ENCODE measurements at regions not wholly inside any gene's neighbourhood (a gene's known extent, or its start where the extent isn't known, plus 50 kb on each side); places are given as distances from the start of the nearest gene placed in this dataset.

GRCh38 chr18:34494359-34494696, 215.8 kb upstream of the DTNA start:
- Histone ChIP-seq H4K20me1 (ENCODE audit: insufficient read depth, low read length) (no peaks in the 10 kb centered on the region), H2BK120ac (ENCODE audit: low read depth, low read length) (no peak overlapping the region), H3K14ac (replicated peaks; ENCODE audit: low read depth, low read length) (no peak overlapping the region), H3K27me3 (ENCODE audit: control insufficient read depth, insufficient read depth, low read length) (peaks cover 11% of the 10 kb centered on the region), H3K27ac (ENCODE audit: insufficient read depth, low read length) (no peak overlapping the region), H3K36me3 (ENCODE audit: control insufficient read depth, insufficient read depth, low read length) (no peaks in the 10 kb centered on the region), H4K8ac (ENCODE audit: low read depth in 2 of 2, low read length in 2 of 2) (no peak overlapping the region), H2AK5ac (ENCODE audit: low read depth, low read length) (no peak overlapping the region), H2BK5ac (ENCODE audit: low read depth, low read length, poor library complexity, severe bottlenecking) (no peak overlapping the region), H4K91ac (ENCODE audit: insufficient read depth, low read depth, low read length) (no peak overlapping the region), H3K23ac (ENCODE audit: low read depth, low read length) (no peak overlapping the region), H3K79me1 (ENCODE audit: low read depth in 1 of 2, low read length in 2 of 2) (no peaks in the 10 kb centered on the region), H3K4me2 (ENCODE audit: low read depth, low read length) (no peak overlapping the region), H3K18ac (ENCODE audit: low read depth, low read length) (no peak overlapping the region), H2AK9ac (replicated peaks; ENCODE audit: low read depth, low read length, poor library complexity) (no peak overlapping the region), H3K9me1 (ENCODE audit: insufficient read depth, low read length) (no peaks in the 10 kb centered on the region), H3K4ac (ENCODE audit: low read depth, low read length) (no peak overlapping the region), H2BK20ac (ENCODE audit: low read depth, low read length) (no peak overlapping the region), H3K4me1 (ENCODE audit: control insufficient read depth, insufficient read depth, low read length) (no peaks in the 10 kb centered on the region), H3K4me3 (ENCODE audit: insufficient read depth, low read depth, low read length) (no peak overlapping the region), H4K5ac (ENCODE audit: low read depth, low read length) (no peak overlapping the region), H3K9ac (ENCODE audit: low read depth, low read length) (no peak overlapping the region), H3K9me3 (ENCODE audit: control insufficient read depth, insufficient read depth, low read length) (no peaks in the 10 kb centered on the region; the same call in 1 of the 2 replicates), H3K56ac (ENCODE audit: extremely low read depth, insufficient read depth, low read length) (no peak overlapping the region), H2AFZ (replicated peaks; ENCODE audit: low read length, poor library complexity) (no peak overlapping the region), H2BK15ac (ENCODE audit: low read depth, low read length) (no peak overlapping the region)
- intact Hi-C loops (cut with micrococcal nuclease) (loop anchor here (5.0 kb wide), 1 partner anchor 293 kb away; no protein-coding TSS in a partner anchor), dilution Hi-C loops (cut with HindIII; ENCODE audit: low sequenced_read_pairs, unreplicated experiment) (no loop called here), in situ Hi-C loops (cut with MboI; ENCODE audit: low sequenced_read_pairs) (no loop called here)
- no peak for ATAC-seq (ENCODE audit: low read depth)
- CTCF ChIA-PET, result no interaction called here
- DNase-seq, result no peak
- no TSS peak for BruUV-seq (replicated peaks)
- 2% methylated on average over 7 of the region's 16 CpGs; no CpG with 5 or more reads in 1 of the 2 experiments for WGBS, 2 experiments (ENCODE audit: extremely low coverage in 2 of 2, insufficient read length in 1 of 2)
- TF ChIP-seq POLR2A (IDR thresholded peaks at IDR 0.05; ENCODE audit: low read depth, low read length) (no peak), NFE2L2 (IDR thresholded peaks at IDR 0.05; ENCODE audit: low read depth, low read length) (no peak), RAD21 (IDR thresholded peaks at IDR 0.05; ENCODE audit: low read length) (no peak), BHLHE40 (IDR thresholded peaks at IDR 0.05; ENCODE audit: low read depth, low read length) (no peak), RCOR1 (IDR thresholded peaks at IDR 0.05; ENCODE audit: insufficient replicate concordance, low read length) (no peak), MAZ (IDR thresholded peaks at IDR 0.05; ENCODE audit: borderline replicate concordance, low read depth, low read length) (no peak), RFX5 (IDR thresholded peaks at IDR 0.05; ENCODE audit: low read depth, low read length) (no peak)
- POLR2A ChIA-PET (ENCODE audit: unreplicated experiment), result no interaction called here
